NOMO-1 treated with DMSO at 0.1 percent for 48 hours (cell line): ENCODE measurements at regions not wholly inside any gene's neighbourhood (a gene's known extent, or its start where the extent isn't known, plus 50 kb on each side); places are given as distances from the start of the nearest gene placed in this dataset.
"Not testable (repeated sequence)": the region's sequence is repeated elsewhere in the genome, so short reads cannot be mapped to it uniquely, and the experiment has no call there.

Experiments
- DNase-seq: peaks from one replicate; lab custom pipeline; 2025; ENCODE audit not compliant: unreplicated experiment; lab: John Stamatoyannopoulos, UW

- no peak for DNase-seq
Observed at GRCh38 chr16:65375651-65376050, 253.8 kb upstream of the CDH11 start.

GRCh38 chr16:65373097-65373496 is 251.2 kb upstream of the CDH11 start:
- DNase-seq: peak; percentile 92

GRCh38 chr16:65372171-65372570 is 250.3 kb upstream of the CDH11 start:
- peak; percentile 90 for DNase-seq

- DNase-seq: no peak
Observed at GRCh38 chr16:65365732-65366715, 244.2 kb upstream of the CDH11 start.

GRCh38 chr16:65356721-65357120 is 234.9 kb upstream of the CDH11 start:
- DNase-seq: not testable (repeated sequence)

- no peak for DNase-seq
Observed at GRCh38 chr16:65355706-65356105, 233.8 kb upstream of the CDH11 start.

- DNase-seq: no peak
Observed at GRCh38 chr16:65353183-65353582, 231.3 kb upstream of the CDH11 start.

- no peak for DNase-seq
Observed at GRCh38 chr16:65349626-65350025, 227.8 kb upstream of the CDH11 start.

GRCh38 chr16:65343556-65343955 is 221.7 kb upstream of the CDH11 start:
- DNase-seq: no peak

GRCh38 chr16:65342231-65342866 is 220.5 kb upstream of the CDH11 start:
- peak; percentile 75 for DNase-seq

- DNase-seq: no peak
Observed at GRCh38 chr16:65339062-65339461, 217.2 kb upstream of the CDH11 start.

- no peak for DNase-seq
Observed at GRCh38 chr16:65336160-65336559, 214.3 kb upstream of the CDH11 start.

GRCh38 chr16:65334081-65334480 is 212.2 kb upstream of the CDH11 start:
- DNase-seq: no peak

- no peak for DNase-seq
Observed at GRCh38 chr16:65333283-65333682, 211.4 kb upstream of the CDH11 start.

- DNase-seq: no peak
Observed at GRCh38 chr16:65327346-65327745, 205.5 kb upstream of the CDH11 start.

GRCh38 chr16:65323655-65324237 is 201.9 kb upstream of the CDH11 start:
- DNase-seq: peak; percentile 72

GRCh38 chr16:65319621-65320231 is 197.9 kb upstream of the CDH11 start:
- DNase-seq: no peak

- DNase-seq: no peak
Observed at GRCh38 chr16:65318590-65319257, 196.9 kb upstream of the CDH11 start.

- DNase-seq: no peak
Observed at GRCh38 chr16:65318138-65318537, 196.3 kb upstream of the CDH11 start.

- no peak for DNase-seq
Observed at GRCh38 chr16:65316808-65317207, 194.9 kb upstream of the CDH11 start.
